OCI-LY7 (cell line): ENCODE measurements at regions not wholly inside any gene's neighbourhood (a gene's known extent, or its start where the extent isn't known, plus 50 kb on each side); places are given as distances from the start of the nearest gene placed in this dataset.

Source experiments
- BruUV-seq: library from RNA; stranded (reverse); fragments of 400-500 nt; replicated peaks from 2 replicates; lab custom pipeline; 2021; lab: Mats Ljungman, UMichigan
- CTCF ChIA-PET: fragments of 300-600 bp; sonication (Branson Sonifier 250); formaldehyde crosslinking; loops from one replicate; lab custom pipeline; 2022; ENCODE audit warnings: antibody characterized with exemption; ENCODE audit not compliant: unreplicated experiment; lab: Charles Lee
- POLR2A ChIA-PET: fragments of 300-600 bp; sonication (Branson Sonifier 250); formaldehyde crosslinking; loops from one replicate; lab custom pipeline; 2022; ENCODE audit warnings: antibody characterized with exemption; lab: Charles Lee
- DNase-seq: peaks from one replicate; pipeline ENCODE4 v3.0.0-alpha.2; 2015; ENCODE audit warnings: low spot score
- H2AFZ ChIP-seq: fragments of 200-600 bp; sonication (generic), shearing (Covaris generic); 2 replicates; pipeline ENCODE4 v1.6.1; 2014; ENCODE audit warnings: mild to moderate bottlenecking, antibody characterized with exemption, low read length, moderate library complexity
- H3K27ac ChIP-seq: fragments of 200-600 bp; sonication (generic); 2 replicates; pipeline ENCODE4 v1.5.1; 2014; ENCODE audit warnings: mixed run types, low read depth, mild to moderate bottlenecking, moderate library complexity, low read length, inconsistent platforms; ENCODE audit not compliant: poor library complexity, severe bottlenecking
- H3K36me3 ChIP-seq: fragments of 200-600 bp; sonication (generic); 2 replicates; pipeline ENCODE4 v1.6.1; 2014; ENCODE audit warnings: mild to moderate bottlenecking, antibody characterized with exemption, low read length, moderate library complexity, mixed read lengths; ENCODE audit not compliant: insufficient read depth
- H3K4me1 ChIP-seq: fragments of 200-600 bp; sonication (generic); 2 replicates; pipeline ENCODE4 v1.5.1; 2014; ENCODE audit warnings: mild to moderate bottlenecking, low read length; ENCODE audit not compliant: insufficient read depth, poor library complexity, severe bottlenecking
- H3K4me2 ChIP-seq: fragments of 200-600 bp; sonication (generic); 2 replicates; pipeline ENCODE4 v1.6.1; 2014; ENCODE audit warnings: mild to moderate bottlenecking, low read length
- H3K4me3 ChIP-seq: fragments of 200-600 bp; sonication (generic); 2 replicates; pipeline ENCODE4 v1.5.1; 2014; ENCODE audit warnings: mild to moderate bottlenecking, low read depth, low read length; ENCODE audit not compliant: poor library complexity, severe bottlenecking
- H3K79me2 ChIP-seq: fragments of 200-600 bp; sonication (generic); 2 replicates; pipeline ENCODE4 v1.6.1; 2016; ENCODE audit warnings: low read depth, mild to moderate bottlenecking, low read length, moderate library complexity, mixed read lengths; ENCODE audit not compliant: insufficient read depth
- H3K9me2 ChIP-seq: fragments of 200-600 bp; sonication (generic); 2 replicates; pipeline ENCODE4 v1.6.1; 2016; ENCODE audit warnings: mild to moderate bottlenecking, low read length, mixed read lengths; ENCODE audit not compliant: insufficient read depth
- H3K9me3 ChIP-seq: fragments of 200-600 bp; sonication (generic); 2 replicates; pipeline ENCODE4 v1.6.1; 2014; ENCODE audit warnings: mild to moderate bottlenecking, mixed run types, low read length, mixed read lengths
- H4K20me1 ChIP-seq: fragments of 200-600 bp; sonication (generic); 2 replicates; pipeline ENCODE4 v1.6.1; 2014; ENCODE audit warnings: mild to moderate bottlenecking, antibody characterized with exemption, low read length, moderate library complexity, mixed read lengths; ENCODE audit not compliant: insufficient read depth
- EZH2phosphoT487 ChIP-seq: fragments of 200-600 bp; sonication (generic); IDR thresholded peaks from 2 replicates; pipeline ENCODE4 v1.6.1; 2018; ENCODE audit warnings: low read depth, borderline replicate concordance, mild to moderate bottlenecking, mixed run types, antibody characterized with exemption, low read length, moderate library complexity, mixed read lengths
- intact Hi-C: fragments of 100-400 bp; cut with micrococcal nuclease; formaldehyde crosslinking; loops from one replicate; pipeline ENCODE4 v1.10.0; 2022; ENCODE audit not compliant: unreplicated experiment
- TF ChIP-seq, protein P1 (sequence below): fragments of 200-600 bp; sonication (generic); conservative IDR thresholded peaks from 2 replicates; pipeline ENCODE4 v1.5.1; 2014; ENCODE audit warnings: mild to moderate bottlenecking, antibody characterized with exemption, low read length, moderate library complexity, mixed read lengths

DNA sequence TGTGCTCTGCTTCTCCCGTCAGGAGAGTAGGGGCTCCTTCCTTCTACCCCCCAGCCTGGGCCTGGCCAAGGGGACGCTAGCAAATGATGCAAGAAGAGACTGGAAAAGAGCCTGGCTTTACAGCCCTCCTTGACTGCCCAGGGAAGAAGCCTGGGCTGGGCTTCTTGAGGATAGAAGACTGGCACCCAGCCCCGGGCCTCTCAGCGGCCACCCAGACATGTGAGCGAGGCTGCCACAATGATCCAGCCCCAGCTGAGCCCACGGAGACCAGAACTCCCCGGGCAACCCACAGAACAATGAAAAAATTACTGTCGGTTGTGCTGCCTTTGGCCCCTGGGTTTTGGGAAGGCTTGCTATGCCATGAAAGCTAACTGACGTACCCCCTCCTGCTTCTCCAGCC, 100.6 kb upstream of the PRR20G start:
- no peaks in the 10 kb centered on the region for H3K79me2 ChIP-seq
- H2AFZ ChIP-seq: no peak overlapping the region
- BruUV-seq: no TSS peak
- no peaks in the 10 kb centered on the region for H4K20me1 ChIP-seq
- H3K27ac ChIP-seq: no peak overlapping the region
- no peaks in the 10 kb centered on the region for H3K4me1 ChIP-seq
- CTCF ChIA-PET: no interaction called here
- DNase-seq: no peak
- H3K9me2 ChIP-seq: no peaks in the 10 kb centered on the region
- POLR2A ChIA-PET: interaction anchor here (0.5 kb wide), 1 partner anchor 68 kb away, joined by 3 read pairs; no protein-coding TSS in a partner anchor
- TF ChIP-seq, protein P1, sequence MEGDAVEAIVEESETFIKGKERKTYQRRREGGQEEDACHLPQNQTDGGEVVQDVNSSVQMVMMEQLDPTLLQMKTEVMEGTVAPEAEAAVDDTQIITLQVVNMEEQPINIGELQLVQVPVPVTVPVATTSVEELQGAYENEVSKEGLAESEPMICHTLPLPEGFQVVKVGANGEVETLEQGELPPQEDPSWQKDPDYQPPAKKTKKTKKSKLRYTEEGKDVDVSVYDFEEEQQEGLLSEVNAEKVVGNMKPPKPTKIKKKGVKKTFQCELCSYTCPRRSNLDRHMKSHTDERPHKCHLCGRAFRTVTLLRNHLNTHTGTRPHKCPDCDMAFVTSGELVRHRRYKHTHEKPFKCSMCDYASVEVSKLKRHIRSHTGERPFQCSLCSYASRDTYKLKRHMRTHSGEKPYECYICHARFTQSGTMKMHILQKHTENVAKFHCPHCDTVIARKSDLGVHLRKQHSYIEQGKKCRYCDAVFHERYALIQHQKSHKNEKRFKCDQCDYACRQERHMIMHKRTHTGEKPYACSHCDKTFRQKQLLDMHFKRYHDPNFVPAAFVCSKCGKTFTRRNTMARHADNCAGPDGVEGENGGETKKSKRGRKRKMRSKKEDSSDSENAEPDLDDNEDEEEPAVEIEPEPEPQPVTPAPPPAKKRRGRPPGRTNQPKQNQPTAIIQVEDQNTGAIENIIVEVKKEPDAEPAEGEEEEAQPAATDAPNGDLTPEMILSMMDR: no peak
- no peak for TF ChIP-seq EZH2phosphoT487
- intact Hi-C loops: no loop called here
- H3K4me2 ChIP-seq: no peak overlapping the region
- no peak overlapping the region for H3K4me3 ChIP-seq
- H3K36me3 ChIP-seq: no peaks in the 10 kb centered on the region
- no peaks in the 10 kb centered on the region for H3K9me3 ChIP-seq

DNA sequence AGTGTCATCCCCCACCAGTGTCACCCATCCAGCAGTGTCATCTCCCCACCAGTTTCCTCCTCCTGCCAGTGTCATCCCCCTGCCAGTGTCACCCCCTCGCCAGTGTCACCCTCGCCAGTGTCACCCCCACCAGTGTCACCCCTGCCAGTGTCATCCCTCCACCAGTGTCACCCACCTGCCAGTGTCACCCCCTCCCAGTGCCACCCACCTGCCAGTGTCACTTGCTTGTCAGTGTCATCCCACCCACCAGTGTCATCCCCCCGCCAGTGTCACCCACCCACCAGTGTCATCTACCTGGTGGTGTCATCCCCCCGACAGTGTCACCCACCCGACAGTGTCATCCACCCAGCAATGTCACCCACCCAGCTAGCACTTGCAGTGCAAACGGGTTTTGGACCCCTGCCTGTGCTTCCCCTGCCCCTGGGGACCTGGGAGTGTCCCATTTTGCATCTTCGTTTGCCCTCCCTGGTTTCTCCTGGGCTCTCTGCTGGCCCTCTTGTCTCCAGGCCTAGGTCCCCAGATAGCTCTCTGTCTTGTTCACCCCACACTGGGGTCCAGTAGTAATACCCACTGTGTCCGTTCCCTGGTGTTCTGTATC, 99.8 kb upstream of the PRR20G start:
- Histone ChIP-seq H4K20me1 (no peaks in the 10 kb centered on the region), H3K79me2 (no peaks in the 10 kb centered on the region), H3K36me3 (no peaks in the 10 kb centered on the region), H3K4me1 (no peaks in the 10 kb centered on the region), H3K9me3 (no peaks in the 10 kb centered on the region), H3K27ac (no peak overlapping the region), H3K9me2 (no peaks in the 10 kb centered on the region), H2AFZ (no peak overlapping the region), H3K4me3 (no peak overlapping the region), H3K4me2 (no peak overlapping the region)
- intact Hi-C loops: no loop called here
- TF ChIP-seq EZH2phosphoT487: no peak
- TF ChIP-seq, protein P1: no peak
- ChIA-PET POLR2A (no interaction called here), CTCF (no interaction called here)
- no TSS peak for BruUV-seq
- no peak for DNase-seq

DNA sequence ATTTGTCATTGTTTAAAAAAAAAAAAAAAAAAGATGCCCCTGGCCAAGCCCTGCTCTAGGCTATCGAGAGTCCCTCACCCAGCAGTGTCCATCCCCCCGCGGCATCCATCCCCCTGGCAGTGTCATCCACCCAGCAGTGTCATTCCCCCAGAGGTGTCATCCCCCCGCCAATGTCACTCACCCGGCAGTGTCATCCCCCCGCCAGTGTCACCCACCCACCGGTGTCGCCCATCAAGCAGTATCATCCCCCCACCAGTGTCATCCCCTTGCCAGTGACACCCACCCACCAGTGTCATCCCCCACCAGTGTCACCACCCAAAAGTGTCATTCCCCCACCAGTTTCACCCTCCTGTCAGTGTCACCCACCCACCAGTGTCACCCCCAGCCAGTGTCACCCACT, 99.3 kb upstream of the PRR20G start:
- H3K9me3 ChIP-seq: 0 out of 2 replicates have a peak, but pooled peaks cover under 1% of the 10 kb centered on the region
- TF ChIP-seq, protein P1: no peak
- no peak for TF ChIP-seq EZH2phosphoT487
- DNase-seq: no peak
- H3K4me3 ChIP-seq: no peak overlapping the region
- H3K4me1 ChIP-seq: no peaks in the 10 kb centered on the region
- H2AFZ ChIP-seq: no peak overlapping the region
- H3K27ac ChIP-seq: no peak overlapping the region
- POLR2A ChIA-PET: no interaction called here
- no peaks in the 10 kb centered on the region for H4K20me1 ChIP-seq
- intact Hi-C loops: no loop called here
- no peak overlapping the region for H3K4me2 ChIP-seq
- CTCF ChIA-PET: no interaction called here
- H3K36me3 ChIP-seq: no peaks in the 10 kb centered on the region
- H3K79me2 ChIP-seq: no peaks in the 10 kb centered on the region
- no TSS peak for BruUV-seq
- H3K9me2 ChIP-seq: no peaks in the 10 kb centered on the region
